Pancreas (tissue), 10 donors: ENCODE measurements at regions not wholly inside any gene's neighbourhood (a gene's known extent, or its start where the extent isn't known, plus 50 kb on each side); places are given as distances from the start of the nearest gene placed in this dataset.

Experiments used
- ATAC-seq, 4 donors: fragments of 200-7000 bp; cut with Tn5 transposase; one replicate each; pipeline versions ENCODE4 v1.8.0 to v1.9.1; 2020; ENCODE audit warnings: mild to moderate bottlenecking in 4 of 4, moderate library complexity in 4 of 4
- DNase-seq, 6 donors: peaks; one replicate each; pipeline ENCODE4 v3.0.0-alpha.2; 2020
- FAIRE-seq: peaks from 2 replicates; lab custom pipeline; 2012; peaks lifted over from hg19 to GRCh38; lab: Jason Lieb, UNC
- H3K27ac ChIP-seq, 4 donors: fragments of 200-600 bp; sonication (generic); 1 replicate in 3 of 4; 2 replicates in 1 of 4; pipeline versions ENCODE4 v1.5.0 to v1.8.0; 2020
- H3K27me3 ChIP-seq, 4 donors: fragments of 200-600 bp; one replicate each; pipeline ENCODE4 v1.8.0; 2021
- H3K36me3 ChIP-seq, 3 donors: fragments of 200-600 bp; sonication (generic) in 1 of 3; one replicate each; pipeline versions ENCODE4 v1.5.0 to v1.8.0; 2020 to 2021
- H3K4me1 ChIP-seq, 3 donors: fragments of 200-600 bp; one replicate each; pipeline ENCODE4 v1.8.0; 2021
- H3K4me3 ChIP-seq, 4 donors: fragments of 200-600 bp; sonication (generic) in 2 of 4; one replicate each; pipeline versions ENCODE4 v1.5.0 to v1.8.0; 2020 to 2021
- H3K9me3 ChIP-seq, 4 donors: fragments of 200-600 bp; one replicate each; pipeline ENCODE4 v1.8.0; 2021
- WGBS, 2 donors: extraction: QIAGEN DNeasy Blood & Tissue Kit; methylation state at CpG; one replicate each; pipeline ENCODE4 v1.1.7; 2013; 5-methylcytosine and 5-hydroxymethylcytosine counted together
- intact Hi-C, 3 donors: fragments of 100-400 bp; cut with DNase I; formaldehyde crosslinking; loops; one replicate each; pipeline versions ENCODE4 v1.11.1 to v1.14.2; 2022
- TF ChIP-seq, protein P1 (sequence below), 4 donors: fragments of 200-600 bp; sonication (generic) in 3 of 4; IDR thresholded peaks; one replicate each; pipeline versions ENCODE4 v1.5.0 to v1.8.0; 2021; ENCODE audit warnings: antibody characterized with exemption in 4 of 4
- donor health status: healthy with polysubstance abuse.
- donor health status: DM: no; HTN: no; CAD: no; lungs with moderate emphysema.
- donor health status: DM: no; HTN: no; CAD: no.
- donor health status: control.
- donor health status: control.
- donor health status: Bipolar disorder and iron deficiency.
- donor health status: DM: yes; HTN: yes; CAD: no.
- donor health status: DM: no; HTN: no; CAD: no.
- donor health status: DM: no; HTN: no; CAD: no.
- donor health status: DM: yes; HTN: yes; CAD: no.

GRCh38 chr11:81579339-81579738 is 1154.3 kb downstream of the FAM181B start:
- DNase-seq: no peak
- Histone ChIP-seq H3K27ac (no peak overlapping the region), H3K4me1 (no peaks in the 10 kb centered on the region), H3K9me3 (no peaks in the 10 kb centered on the region), H3K4me3 (no peak overlapping the region), H3K36me3 (no peaks in the 10 kb centered on the region), H3K27me3 (no peaks in the 10 kb centered on the region)
- TF ChIP-seq, protein P1, sequence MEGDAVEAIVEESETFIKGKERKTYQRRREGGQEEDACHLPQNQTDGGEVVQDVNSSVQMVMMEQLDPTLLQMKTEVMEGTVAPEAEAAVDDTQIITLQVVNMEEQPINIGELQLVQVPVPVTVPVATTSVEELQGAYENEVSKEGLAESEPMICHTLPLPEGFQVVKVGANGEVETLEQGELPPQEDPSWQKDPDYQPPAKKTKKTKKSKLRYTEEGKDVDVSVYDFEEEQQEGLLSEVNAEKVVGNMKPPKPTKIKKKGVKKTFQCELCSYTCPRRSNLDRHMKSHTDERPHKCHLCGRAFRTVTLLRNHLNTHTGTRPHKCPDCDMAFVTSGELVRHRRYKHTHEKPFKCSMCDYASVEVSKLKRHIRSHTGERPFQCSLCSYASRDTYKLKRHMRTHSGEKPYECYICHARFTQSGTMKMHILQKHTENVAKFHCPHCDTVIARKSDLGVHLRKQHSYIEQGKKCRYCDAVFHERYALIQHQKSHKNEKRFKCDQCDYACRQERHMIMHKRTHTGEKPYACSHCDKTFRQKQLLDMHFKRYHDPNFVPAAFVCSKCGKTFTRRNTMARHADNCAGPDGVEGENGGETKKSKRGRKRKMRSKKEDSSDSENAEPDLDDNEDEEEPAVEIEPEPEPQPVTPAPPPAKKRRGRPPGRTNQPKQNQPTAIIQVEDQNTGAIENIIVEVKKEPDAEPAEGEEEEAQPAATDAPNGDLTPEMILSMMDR (IDR thresholded peaks at IDR 0.05): no peak
- no peak for FAIRE-seq
- ATAC-seq: no peak
- WGBS, 2 donors: 18 to 30% methylated on average over 2 of the region's 2 CpGs
- intact Hi-C loops: no loop called here

DNA sequence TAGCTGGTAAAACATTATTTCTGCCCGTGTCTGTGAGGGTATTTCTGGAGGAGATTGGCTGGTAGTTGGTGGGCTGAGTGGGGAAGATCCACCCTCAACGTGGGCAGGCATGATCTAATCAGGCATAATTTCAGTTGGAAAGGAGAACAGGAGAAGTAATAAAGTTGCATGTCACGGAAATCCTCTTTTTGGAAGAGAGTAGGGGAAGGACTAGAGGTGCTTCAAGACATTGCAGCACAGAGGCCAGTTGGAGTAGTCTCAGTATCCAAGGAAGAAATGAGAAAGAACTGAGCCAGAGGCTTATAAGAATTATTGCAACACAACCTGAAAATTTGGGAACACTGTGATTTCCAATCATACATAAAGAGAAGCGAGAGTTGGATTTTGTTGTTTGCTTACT is 1155.1 kb downstream of the FAM181B start:
- FAIRE-seq: no peak
- 50 to 55% methylated on average over 4 of the region's 4 CpGs for WGBS, 2 donors

DNA sequence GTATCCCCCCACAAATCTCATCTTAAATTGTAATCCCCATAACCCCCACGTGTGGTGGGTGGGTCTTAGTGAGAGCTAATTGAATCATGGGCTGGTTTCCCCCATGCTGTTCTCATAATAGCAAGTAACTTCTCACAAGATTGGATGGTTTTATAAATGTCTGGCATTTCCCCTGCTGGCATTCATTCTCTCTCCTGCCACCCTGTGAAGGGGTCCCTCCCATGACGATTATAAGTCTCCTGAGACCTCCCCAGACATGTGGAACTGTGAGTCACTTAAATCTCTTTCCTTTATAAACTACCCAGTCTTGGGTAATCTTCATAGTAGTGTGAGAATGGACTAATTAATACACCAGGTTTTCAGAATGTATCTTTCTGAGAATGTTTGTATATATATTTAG is 1159.4 kb downstream of the FAM181B start:
- ATAC-seq (no peak), DNase-seq (no peak), FAIRE-seq (no peak)
- Histone ChIP-seq H3K9me3 (no peaks in the 10 kb centered on the region), H3K4me1 (no peaks in the 10 kb centered on the region), H3K27ac (no peak overlapping the region), H3K4me3 (no peak overlapping the region), H3K36me3 (no peaks in the 10 kb centered on the region), H3K27me3 (no peaks in the 10 kb centered on the region)
- TF ChIP-seq, protein P1 (IDR thresholded peaks at IDR 0.05): no peak
- intact Hi-C loops: no loop called here
- 20 to 32% methylated on average over 2 of the region's 2 CpGs for WGBS, 2 donors

More for the DNA sequence above, 1155.1 kb downstream of the FAM181B start:
- Histone ChIP-seq H3K4me3 (no peak overlapping the region), H3K36me3 (no peaks in the 10 kb centered on the region), H3K27me3 (no peaks in the 10 kb centered on the region), H3K27ac (no peak overlapping the region), H3K9me3 (no peaks in the 10 kb centered on the region), H3K4me1 (no peaks in the 10 kb centered on the region)
- DNase-seq: no peak
- TF ChIP-seq, protein P1 (IDR thresholded peaks at IDR 0.05): no peak
- no peak for ATAC-seq
- intact Hi-C loops: no loop called here

DNA sequence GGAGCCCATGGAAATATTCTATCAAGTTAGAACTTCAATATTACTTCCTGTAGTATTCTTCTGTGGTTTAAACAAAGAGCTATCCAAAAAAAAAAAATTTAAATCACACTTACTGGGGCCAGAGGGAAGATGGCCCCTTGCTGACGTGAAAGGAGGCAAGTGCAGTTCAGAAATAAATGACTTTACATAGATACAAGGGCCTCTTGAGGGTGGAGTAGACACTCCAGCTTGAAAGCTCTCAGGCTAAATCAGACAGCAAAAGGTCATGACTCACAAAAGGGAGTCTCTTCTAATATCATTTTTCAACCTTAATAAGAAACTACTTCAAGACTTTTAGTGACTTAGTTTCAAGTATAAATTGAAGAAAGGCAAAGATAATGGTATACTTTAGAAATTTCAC is 1160.3 kb downstream of the FAM181B start:
- ATAC-seq (no peak), DNase-seq (no peak), FAIRE-seq (no peak)
- no peaks in the 10 kb centered on the region for H3K36me3 ChIP-seq
- no peak overlapping the region for H3K4me3 ChIP-seq
- intact Hi-C loops: no loop called here
- H3K4me1 ChIP-seq: no peaks in the 10 kb centered on the region
- 62 to 72% methylated on average over 1 of the region's 1 CpG for WGBS, 2 donors
- H3K27ac ChIP-seq: no peak overlapping the region
- no peaks in the 10 kb centered on the region for H3K27me3 ChIP-seq
- TF ChIP-seq, protein P1 (IDR thresholded peaks at IDR 0.05): no peak
- H3K9me3 ChIP-seq: no peaks in the 10 kb centered on the region

DNA sequence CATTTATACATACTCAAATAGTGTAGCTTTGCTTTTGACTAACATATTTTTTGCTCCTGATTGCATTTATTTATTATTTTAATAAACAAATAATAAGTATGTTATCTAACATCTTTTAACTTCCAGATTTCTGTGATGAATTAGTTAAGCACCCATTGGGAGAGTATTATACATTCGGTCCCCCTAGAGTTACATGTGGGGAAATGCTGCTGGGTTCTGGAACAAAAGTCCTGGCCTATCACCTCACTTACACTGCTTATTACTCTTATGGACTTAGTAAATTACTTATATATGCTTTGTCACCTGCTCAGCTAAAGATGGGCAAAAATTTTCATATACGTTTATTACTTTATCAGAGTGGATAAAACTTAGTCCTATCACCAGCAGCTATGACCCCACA is 1163.0 kb downstream of the FAM181B start:
- Histone ChIP-seq H3K27me3 (no peaks in the 10 kb centered on the region), H3K27ac (no peak overlapping the region), H3K4me1 (no peaks in the 10 kb centered on the region), H3K36me3 (no peaks in the 10 kb centered on the region), H3K9me3 (no peaks in the 10 kb centered on the region), H3K4me3 (no peak overlapping the region)
- 59 to 80% methylated on average over 2 of the region's 2 CpGs for WGBS, 2 donors
- DNase-seq (no peak), ATAC-seq (no peak), FAIRE-seq (no peak)
- TF ChIP-seq, protein P1 (IDR thresholded peaks at IDR 0.05): no peak
- intact Hi-C loops: no loop called here
